ENCODE measurements at regions not wholly inside any gene's neighbourhood (a gene's known extent, or its start where the extent isn't known, plus 50 kb on each side); places are given as distances from the start of the nearest gene placed in this dataset.
A peak's percentile ranks its signal among the peaks of the same experiment; 100 is the strongest.

GRCh38 chr4:136036744-136037143 is 1495.5 kb downstream of the PCDH18 start:
- ATAC-seq (no peak), DNase-seq (ENCODE audit: missing footprints) (no peak)
- intact Hi-C loops (cut with DNase I), result no loop called here

GRCh38 chr4:136032391-136032790 is 1499.9 kb downstream of the PCDH18 start:
- intact Hi-C loops (cut with DNase I), result no loop called here
- no peak for DNase-seq (ENCODE audit: missing footprints)
- ATAC-seq, result no peak

- intact Hi-C loops (cut with DNase I), result no loop called here
- DNase-seq (ENCODE audit: missing footprints) (no peak), ATAC-seq (no peak)
These were observed 1506.8 kb downstream of the PCDH18 start for GRCh38 chr4:136025540-136025939.

- intact Hi-C loops (cut with DNase I), result no loop called here
- ATAC-seq (no peak), DNase-seq (ENCODE audit: missing footprints) (no peak)
These were observed 1514.7 kb downstream of the PCDH18 start for GRCh38 chr4:136017556-136017955.

GRCh38 chr4:136012220-136012619 is 1520.1 kb downstream of the PCDH18 start:
- intact Hi-C loops (cut with DNase I), result no loop called here

GRCh38 chr4:136009258-136009832 is 1522.9 kb downstream of the PCDH18 start:
- intact Hi-C loops (cut with DNase I), result no loop called here
- peak; percentile 4 for DNase-seq (ENCODE audit: missing footprints)
- no peak for ATAC-seq

More at GRCh38 chr4:136012220-136012619, 1520.1 kb downstream of the PCDH18 start:
- DNase-seq (ENCODE audit: missing footprints) (no peak), ATAC-seq (no peak)

GRCh38 chr4:136007991-136008390 is 1524.3 kb downstream of the PCDH18 start:
- DNase-seq (ENCODE audit: missing footprints) (peak; percentile 51), ATAC-seq (no peak)
- intact Hi-C loops (cut with DNase I), result no loop called here

GRCh38 chr4:136002316-136002715 is 1530.0 kb downstream of the PCDH18 start:
- intact Hi-C loops (cut with DNase I), result no loop called here
- DNase-seq (ENCODE audit: missing footprints) (no peak), ATAC-seq (no peak)

GRCh38 chr4:136001791-136002190 is 1530.5 kb downstream of the PCDH18 start:
- no peak for DNase-seq (ENCODE audit: missing footprints)
- intact Hi-C loops (cut with DNase I), result no loop called here
- ATAC-seq, result no peak

- intact Hi-C loops (cut with DNase I), result no loop called here
- DNase-seq (ENCODE audit: missing footprints), result no peak
- ATAC-seq, result no peak
These were observed 1532.0 kb downstream of the PCDH18 start for GRCh38 chr4:136000246-136000645.

GRCh38 chr4:135994360-135994759 is 1537.9 kb downstream of the PCDH18 start:
- intact Hi-C loops (cut with DNase I), result no loop called here
- DNase-seq (ENCODE audit: missing footprints), result no peak
- no peak for ATAC-seq

GRCh38 chr4:135976860-135977259 is 1555.4 kb downstream of the PCDH18 start:
- intact Hi-C loops (cut with DNase I), result no loop called here
- ATAC-seq (no peak), DNase-seq (ENCODE audit: missing footprints) (no peak)

GRCh38 chr4:135966936-135967335 is 1565.4 kb downstream of the PCDH18 start:
- no peak for ATAC-seq
- intact Hi-C loops (cut with DNase I), result no loop called here
- DNase-seq (ENCODE audit: missing footprints), result no peak

- intact Hi-C loops (cut with DNase I), result no loop called here
- DNase-seq (ENCODE audit: missing footprints), result no peak
- no peak for ATAC-seq
These were observed 1569.3 kb downstream of the PCDH18 start for GRCh38 chr4:135963009-135963408.

GRCh38 chr4:135949931-135950330 is 1582.4 kb downstream of the PCDH18 start:
- no peak for ATAC-seq
- intact Hi-C loops (cut with DNase I), result no loop called here
- DNase-seq (ENCODE audit: missing footprints), result no peak

GRCh38 chr4:135948797-135949196 is 1583.5 kb downstream of the PCDH18 start:
- intact Hi-C loops (cut with DNase I), result no loop called here
- DNase-seq (ENCODE audit: missing footprints) (no peak), ATAC-seq (no peak)

GRCh38 chr4:135941671-135942070 is 1590.6 kb downstream of the PCDH18 start:
- DNase-seq (ENCODE audit: missing footprints), result no peak
- ATAC-seq, result no peak
- intact Hi-C loops (cut with DNase I), result no loop called here

GRCh38 chr4:135934026-135934425 is 1598.3 kb downstream of the PCDH18 start:
- intact Hi-C loops (cut with DNase I), result no loop called here
- ATAC-seq (no peak), DNase-seq (ENCODE audit: missing footprints) (no peak)

- intact Hi-C loops (cut with DNase I), result no loop called here
- DNase-seq (ENCODE audit: missing footprints) (no peak), ATAC-seq (no peak)
These were observed 1604.6 kb downstream of the PCDH18 start for GRCh38 chr4:135927651-135928050.

GRCh38 chr4:135921081-135921480 is 1611.2 kb downstream of the PCDH18 start:
- ATAC-seq (no peak), DNase-seq (ENCODE audit: missing footprints) (no peak)
- intact Hi-C loops (cut with DNase I), result no loop called here

- DNase-seq (ENCODE audit: missing footprints), result no peak
- no peak for ATAC-seq
- intact Hi-C loops (cut with DNase I), result no loop called here
These were observed 1615.3 kb downstream of the PCDH18 start for GRCh38 chr4:135917011-135917410.

All from Right ventricle myocardium inferior (tissue), 1 donor.